GM21367 (cell line): ENCODE measurements at regions not wholly inside any gene's neighbourhood (a gene's known extent, or its start where the extent isn't known, plus 50 kb on each side); places are given as distances from the start of the nearest gene placed in this dataset.
"Not testable (repeated sequence)": the region's sequence is repeated elsewhere in the genome, so short reads cannot be mapped to it uniquely, and the experiment has no call there.

Source experiments
- ATAC-seq: cut with Tn5 transposase; IDR thresholded peaks from one replicate; pipeline ENCODE4 v1.9.1; 2021; ENCODE audit not compliant: unreplicated experiment

DNA sequence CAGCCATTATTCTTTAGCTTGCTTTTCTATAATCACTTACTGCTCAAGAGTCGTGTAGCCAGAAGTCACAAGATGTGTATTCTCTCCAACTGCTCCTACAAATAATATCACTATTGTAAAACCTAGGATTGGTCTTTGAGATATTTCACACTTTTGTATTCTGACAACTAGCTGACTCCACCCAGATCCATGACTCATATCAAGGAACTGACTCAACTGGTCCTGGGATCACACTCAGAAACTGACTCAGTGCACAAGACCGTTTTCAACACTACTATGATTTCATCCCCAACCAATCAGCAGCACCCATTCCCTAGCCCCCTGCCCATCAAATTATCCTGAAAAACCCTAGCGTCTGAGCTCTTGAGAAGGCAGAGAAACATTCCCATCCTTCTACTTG is 56.5 kb upstream of the ORC5 start:
- ATAC-seq: no peak

GRCh38 chr7:104267701-104268368 is 60.0 kb upstream of the ORC5 start:
- ATAC-seq: no peak

- no peak for ATAC-seq
Observed at GRCh38 chr7:104271948-104272347, 56.5 kb upstream of the LHFPL3 start.

GRCh38 chr7:104272767-104273384 is 55.5 kb upstream of the LHFPL3 start:
- ATAC-seq: peak; percentile 55

GRCh38 chr7:104275900-104276299 is 52.5 kb upstream of the LHFPL3 start:
- no peak for ATAC-seq

GRCh38 chr7:104276730-104277129 is 51.7 kb upstream of the LHFPL3 start:
- not testable (repeated sequence) for ATAC-seq
